ENCODE measurements at regions not wholly inside any gene's neighbourhood (a gene's known extent, or its start where the extent isn't known, plus 50 kb on each side); places are given as distances from the start of the nearest gene placed in this dataset.

DNA sequence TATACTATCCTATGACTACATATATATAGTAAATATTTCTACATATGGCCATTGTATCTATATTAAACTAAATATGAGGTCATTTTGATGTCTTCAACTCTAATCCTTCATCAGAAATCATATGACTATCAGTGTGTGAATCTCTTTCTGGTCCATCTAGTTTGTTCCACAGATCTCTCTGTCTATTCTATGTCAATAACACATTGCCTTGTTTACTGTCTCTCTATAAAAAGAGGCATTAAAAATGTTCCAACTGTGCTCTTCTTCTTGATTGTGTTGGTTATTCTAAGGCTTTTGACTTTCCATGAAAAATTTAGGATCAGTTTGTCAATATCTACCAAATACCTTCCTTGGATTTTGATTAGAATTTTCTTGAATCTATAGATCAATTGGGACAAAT, 338.3 kb upstream of the FSTL5 start:
- Histone ChIP-seq H3K4me2 (ENCODE audit: control insufficient read depth, insufficient read depth) (no peak overlapping the region), H3K9me3 (replicated peaks; ENCODE audit: control insufficient read depth, insufficient read depth, low read length) (no peaks in the 10 kb centered on the region), H2AFZ (ENCODE audit: control insufficient read depth, low read depth, low read length) (no peak overlapping the region), H3K4me3 (no peak overlapping the region), H3K27me3 (replicated peaks in 1 of 2; ENCODE audit: control insufficient read depth in 2 of 2, insufficient read depth in 2 of 2, low read length in 1 of 2) (no peaks in the 10 kb centered on the region), H3K9ac (ENCODE audit: control insufficient read depth, insufficient read depth, low read length) (no peak overlapping the region), H4K20me1 (ENCODE audit: control insufficient read depth, insufficient read depth) (no peaks in the 10 kb centered on the region), H3K4me1 (ENCODE audit: control insufficient read depth, insufficient read depth, low read length) (no peaks in the 10 kb centered on the region), H3K36me3 (ENCODE audit: control insufficient read depth in 2 of 2, insufficient read depth in 2 of 2, low read length in 1 of 2) (no peaks in the 10 kb centered on the region), H3K27ac (ENCODE audit: control insufficient read depth, insufficient read depth) (no peak overlapping the region), H3K79me2 (ENCODE audit: control insufficient read depth, insufficient read depth, low read length) (no peaks in the 10 kb centered on the region)
- ChIA-PET RAD21 (ENCODE audit: unreplicated experiment) (no interaction called here), CTCF (no interaction called here), SMC1A (ENCODE audit: uncharacterized antibody, unreplicated experiment) (no interaction called here), POLR2A (no interaction called here)
- in situ Hi-C loops (cut with MboI): loop anchor here (10.0 kb wide), 1 partner anchor 833 kb away; the partner anchor contains the start of gene NPY1R
- no peak for ATAC-seq
- intact Hi-C loops (cut with micrococcal nuclease; ENCODE audit: unreplicated experiment): no loop called here
- BruUV-seq (replicated peaks): no TSS peak
- FAIRE-seq: no peak
- no peak for DNase-seq (ENCODE audit: low read depth, low spot score)
- TF ChIP-seq RAD51 (IDR thresholded peaks at IDR 0.05): no peak
- TF ChIP-seq, protein P1, sequence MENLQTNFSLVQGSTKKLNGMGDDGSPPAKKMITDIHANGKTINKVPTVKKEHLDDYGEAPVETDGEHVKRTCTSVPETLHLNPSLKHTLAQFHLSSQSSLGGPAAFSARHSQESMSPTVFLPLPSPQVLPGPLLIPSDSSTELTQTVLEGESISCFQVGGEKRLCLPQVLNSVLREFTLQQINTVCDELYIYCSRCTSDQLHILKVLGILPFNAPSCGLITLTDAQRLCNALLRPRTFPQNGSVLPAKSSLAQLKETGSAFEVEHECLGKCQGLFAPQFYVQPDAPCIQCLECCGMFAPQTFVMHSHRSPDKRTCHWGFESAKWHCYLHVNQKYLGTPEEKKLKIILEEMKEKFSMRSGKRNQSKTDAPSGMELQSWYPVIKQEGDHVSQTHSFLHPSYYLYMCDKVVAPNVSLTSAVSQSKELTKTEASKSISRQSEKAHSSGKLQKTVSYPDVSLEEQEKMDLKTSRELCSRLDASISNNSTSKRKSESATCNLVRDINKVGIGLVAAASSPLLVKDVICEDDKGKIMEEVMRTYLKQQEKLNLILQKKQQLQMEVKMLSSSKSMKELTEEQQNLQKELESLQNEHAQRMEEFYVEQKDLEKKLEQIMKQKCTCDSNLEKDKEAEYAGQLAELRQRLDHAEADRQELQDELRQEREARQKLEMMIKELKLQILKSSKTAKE (IDR thresholded peaks at IDR 0.05; ENCODE audit: low read depth, poor library complexity, severe bottlenecking): no peak
- no peak for TF ChIP-seq EGR1 (IDR thresholded peaks at IDR 0.05; ENCODE audit: borderline replicate concordance in 1 of 2, low read depth in 2 of 2, low read length in 2 of 2)
- no peak for TF ChIP-seq BMI1 (IDR thresholded peaks at IDR 0.05; ENCODE audit: borderline replicate concordance)
- no peak for TF ChIP-seq MTA3 (IDR thresholded peaks at IDR 0.05; ENCODE audit: borderline replicate concordance, low read length)
- TF ChIP-seq SMAD1 (IDR thresholded peaks at IDR 0.05; ENCODE audit: low read depth, partially characterized antibody): no peak
- TF ChIP-seq MEF2A (IDR thresholded peaks at IDR 0.05; ENCODE audit: insufficient read depth, low read depth, low read length): no peak
- TF ChIP-seq NFIC (IDR thresholded peaks at IDR 0.05; ENCODE audit: low read depth, low read length): no peak
- TF ChIP-seq TCF7 (IDR thresholded peaks at IDR 0.05; ENCODE audit: borderline replicate concordance): no peak
- no peak for TF ChIP-seq MTA2 (IDR thresholded peaks at IDR 0.05; ENCODE audit: low read depth)
- no peak for TF ChIP-seq IKZF1 (conservative IDR thresholded peaks at IDR 0.05)
- TF ChIP-seq NR2C1 (IDR thresholded peaks at IDR 0.05): no peak

Data from GM12878 (cell line).